ENCODE measurements at regions not wholly inside any gene's neighbourhood (a gene's known extent, or its start where the extent isn't known, plus 50 kb on each side); places are given as distances from the start of the nearest gene placed in this dataset.

DNA sequence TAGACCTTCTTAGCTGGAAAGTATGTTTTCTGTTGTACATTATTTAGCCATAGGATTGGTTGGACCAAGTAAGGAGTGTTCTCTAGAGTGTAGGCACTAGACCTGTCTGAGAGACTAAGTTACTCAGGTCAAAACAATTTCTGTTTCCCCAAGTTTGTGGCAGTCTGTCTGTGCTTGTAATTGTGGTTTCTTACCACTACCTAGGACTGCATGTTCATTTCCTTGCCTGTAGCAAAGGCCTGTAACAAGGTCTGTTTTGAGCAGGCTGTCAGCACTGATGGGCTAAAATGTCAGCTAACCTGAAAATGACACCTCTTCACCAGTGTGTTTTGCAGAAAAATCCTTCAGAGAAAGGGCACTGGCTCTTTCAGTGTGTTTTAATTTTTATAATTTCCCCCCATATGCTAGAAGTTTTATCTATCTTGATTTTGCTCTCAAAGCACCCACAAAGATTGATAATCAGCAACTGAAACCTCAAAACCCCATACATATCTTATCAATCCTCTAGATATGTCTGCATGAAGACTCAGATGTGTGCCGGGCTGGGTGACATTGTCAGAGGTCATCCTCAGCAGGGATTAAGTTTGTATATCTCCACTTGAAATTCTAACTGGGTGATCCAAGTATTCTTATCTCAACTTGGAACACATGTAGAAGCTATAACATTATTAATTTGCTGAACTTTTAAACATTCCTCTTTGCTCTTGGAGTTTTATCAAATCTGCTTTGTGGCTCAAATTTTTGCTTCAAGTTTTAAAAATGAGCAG is 50.7 kb upstream of the ST6GALNAC3 start:
- no peak for DNase-seq
- TF ChIP-seq, protein P1, sequence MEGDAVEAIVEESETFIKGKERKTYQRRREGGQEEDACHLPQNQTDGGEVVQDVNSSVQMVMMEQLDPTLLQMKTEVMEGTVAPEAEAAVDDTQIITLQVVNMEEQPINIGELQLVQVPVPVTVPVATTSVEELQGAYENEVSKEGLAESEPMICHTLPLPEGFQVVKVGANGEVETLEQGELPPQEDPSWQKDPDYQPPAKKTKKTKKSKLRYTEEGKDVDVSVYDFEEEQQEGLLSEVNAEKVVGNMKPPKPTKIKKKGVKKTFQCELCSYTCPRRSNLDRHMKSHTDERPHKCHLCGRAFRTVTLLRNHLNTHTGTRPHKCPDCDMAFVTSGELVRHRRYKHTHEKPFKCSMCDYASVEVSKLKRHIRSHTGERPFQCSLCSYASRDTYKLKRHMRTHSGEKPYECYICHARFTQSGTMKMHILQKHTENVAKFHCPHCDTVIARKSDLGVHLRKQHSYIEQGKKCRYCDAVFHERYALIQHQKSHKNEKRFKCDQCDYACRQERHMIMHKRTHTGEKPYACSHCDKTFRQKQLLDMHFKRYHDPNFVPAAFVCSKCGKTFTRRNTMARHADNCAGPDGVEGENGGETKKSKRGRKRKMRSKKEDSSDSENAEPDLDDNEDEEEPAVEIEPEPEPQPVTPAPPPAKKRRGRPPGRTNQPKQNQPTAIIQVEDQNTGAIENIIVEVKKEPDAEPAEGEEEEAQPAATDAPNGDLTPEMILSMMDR (IDR thresholded peaks at IDR 0.05) = no peak
- TF ChIP-seq EP300 (IDR thresholded peaks at IDR 0.05) (no peak), POLR2AphosphoS5 (IDR thresholded peaks at IDR 0.05) (no peak), POLR2A (IDR thresholded peaks at IDR 0.05) (no peak)
- Histone ChIP-seq H3K4me1 (no peaks in the 10 kb centered on the region), H3K4me3 (no peak overlapping the region), H3K27me3 (no peaks in the 10 kb centered on the region), H3K27ac (no peak overlapping the region), H3K36me3 (no peaks in the 10 kb centered on the region), H3K9me3 (peaks cover 0 to 3% (median 0%) of the 10 kb centered on the region in 4 donors)
- intact Hi-C loops (cut with DNase I) = no loop called here
- 54 to 79% methylated on average over 1 of the region's 1 CpG for WGBS, 2 donors

Data from sigmoid colon (tissue), 6 donors.